ENCODE measurements at regions not wholly inside any gene's neighbourhood (a gene's known extent, or its start where the extent isn't known, plus 50 kb on each side); places are given as distances from the start of the nearest gene placed in this dataset.
A peak's percentile ranks its signal among the peaks of the same experiment; 100 is the strongest.

DNA sequence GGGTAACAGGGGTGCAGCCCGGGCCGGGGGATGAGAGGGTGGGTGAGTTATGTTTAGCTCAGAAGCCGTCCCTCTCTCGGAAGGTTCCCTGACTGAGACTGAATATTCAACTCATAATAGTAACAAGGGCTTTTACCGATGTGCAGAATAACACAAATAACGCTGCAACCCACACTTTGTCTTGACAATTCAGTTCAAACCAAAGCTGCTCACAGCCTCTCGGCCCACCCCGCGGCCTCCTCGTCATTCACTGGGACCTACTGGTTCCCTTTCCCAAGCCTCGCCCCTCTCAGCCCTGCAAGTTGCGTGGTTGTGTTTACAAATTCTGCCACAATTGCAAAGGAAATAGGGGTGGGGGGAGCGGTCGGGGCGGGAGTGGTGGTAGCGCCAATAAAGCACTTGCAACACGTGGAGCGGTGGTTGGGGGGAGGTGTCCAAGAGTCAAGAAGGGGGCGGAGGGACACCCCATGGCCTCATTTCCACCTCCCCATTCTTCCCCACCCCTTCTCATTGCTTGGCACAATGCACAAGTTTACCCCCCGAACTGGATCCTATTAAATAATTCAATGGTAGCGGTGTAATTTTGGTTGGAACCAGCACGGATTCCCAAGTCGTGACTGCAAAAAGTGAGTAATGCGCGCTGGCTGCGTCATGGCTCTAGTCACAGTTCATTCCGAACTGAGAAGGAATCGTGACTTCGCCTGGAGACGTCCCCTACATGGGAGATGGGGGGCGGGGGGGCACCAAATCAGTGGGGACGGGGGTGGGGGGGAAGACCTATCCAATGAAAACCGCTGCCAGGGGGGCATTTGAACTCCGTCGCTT lies 102.0 kb upstream of the HSD17B12 start:
- DNase-seq (ENCODE audit: low read depth in 1 of 2, low spot score in 1 of 2), result no peak
- TF ChIP-seq JUND (IDR thresholded peaks at IDR 0.05; ENCODE audit: low read depth), result no peak
- in situ Hi-C loops (cut with HindIII; ENCODE audit: low pct_unique_long_range_greater_than_20kb, low sequenced_read_pairs), result no loop called here

DNA sequence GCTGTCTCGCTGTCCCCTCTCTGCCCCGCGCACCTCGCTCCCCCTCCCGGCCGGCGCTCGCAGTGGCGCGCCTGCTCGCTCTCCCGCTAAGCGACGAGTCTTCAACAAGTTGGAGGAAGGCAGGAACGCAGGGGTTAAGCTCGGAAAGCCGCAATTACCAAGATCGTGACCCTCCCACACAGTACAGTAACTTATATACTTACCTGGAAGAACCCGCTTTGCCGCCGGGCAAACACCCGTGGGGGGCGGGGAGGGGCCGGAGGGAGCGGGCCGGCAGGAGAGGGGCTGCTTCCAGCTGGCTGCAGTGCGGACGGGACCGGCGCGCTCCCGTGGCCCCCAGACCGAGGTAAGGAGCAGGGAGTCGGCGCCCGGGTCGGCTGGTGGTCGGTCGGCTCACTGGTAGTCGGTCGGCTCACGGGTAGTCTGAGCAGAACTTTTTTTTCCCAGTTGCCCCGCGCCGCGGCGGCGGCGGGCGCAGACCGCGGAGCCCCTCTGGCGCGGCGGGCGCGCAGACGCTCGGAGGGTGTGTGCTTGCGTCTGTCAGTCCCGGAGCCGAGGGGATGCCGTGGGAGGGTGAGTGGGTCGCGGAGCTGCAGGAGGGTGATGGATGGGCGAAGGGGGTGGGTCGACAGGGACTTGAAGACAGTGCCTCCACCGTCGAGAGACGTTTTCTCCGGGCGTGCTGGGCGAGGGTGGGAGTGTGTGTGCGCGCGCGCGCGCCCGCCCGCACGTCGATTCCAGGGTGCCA lies 101.2 kb upstream of the HSD17B12 start:
- in situ Hi-C loops (cut with HindIII; ENCODE audit: low pct_unique_long_range_greater_than_20kb, low sequenced_read_pairs), result no loop called here
- no peak for TF ChIP-seq JUND (IDR thresholded peaks at IDR 0.05; ENCODE audit: low read depth)
- DNase-seq (ENCODE audit: low read depth in 1 of 2, low spot score in 1 of 2), result peak; percentile 59 to 67

DNA sequence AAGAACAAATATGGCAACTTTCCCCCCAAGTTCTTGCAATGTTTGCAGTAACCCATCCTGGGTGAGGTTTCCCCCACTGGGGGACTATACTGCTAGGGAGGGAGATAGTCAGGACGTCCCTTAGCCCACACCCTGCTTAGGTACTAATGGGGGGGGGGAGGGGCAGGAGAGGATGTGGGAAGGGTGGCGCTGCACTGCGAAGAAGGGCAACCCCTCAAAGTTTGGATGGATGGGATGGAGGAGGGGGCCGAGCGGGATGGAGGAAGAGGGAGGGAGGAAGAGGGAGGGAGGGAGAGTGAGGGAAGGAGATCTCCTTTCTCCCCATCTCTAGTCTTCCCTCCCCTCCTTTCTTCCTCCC lies 100.6 kb upstream of the HSD17B12 start:
- DNase-seq (ENCODE audit: low read depth in 1 of 2, low spot score in 1 of 2), result no peak
- no peak for TF ChIP-seq JUND (IDR thresholded peaks at IDR 0.05; ENCODE audit: low read depth)
- in situ Hi-C loops (cut with HindIII; ENCODE audit: low pct_unique_long_range_greater_than_20kb, low sequenced_read_pairs), result no loop called here

DNA sequence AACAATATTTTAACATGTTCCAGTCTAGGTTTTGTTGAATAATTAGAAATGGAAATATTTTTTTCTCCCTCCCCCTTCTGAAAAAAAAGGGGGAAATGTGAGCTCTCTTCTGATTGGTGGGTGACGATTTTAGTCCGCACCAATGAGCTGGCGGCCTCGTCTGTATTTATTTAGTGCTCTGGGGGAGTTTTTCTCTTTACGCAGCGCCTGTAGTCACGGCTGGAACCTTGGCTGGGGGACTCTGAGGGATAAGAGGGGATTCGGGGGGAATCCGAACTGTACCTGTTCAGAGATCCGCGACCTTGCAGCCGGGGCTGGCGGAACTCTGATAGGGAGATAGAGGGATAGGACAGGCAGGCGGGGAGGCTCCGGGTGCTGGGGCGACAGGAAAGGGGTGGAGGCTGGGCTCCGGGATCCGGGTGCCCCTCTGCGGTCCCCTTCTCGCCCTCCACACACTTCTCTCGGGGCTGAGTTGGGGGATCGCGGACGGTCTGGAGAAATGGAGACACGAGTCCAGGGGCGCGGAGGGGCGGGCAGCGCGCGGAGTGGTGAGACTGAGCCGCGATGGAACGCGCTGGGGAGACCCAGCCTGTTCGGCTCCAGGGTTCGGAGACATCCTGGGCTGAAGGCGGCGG lies 99.7 kb upstream of the HSD17B12 start:
- no peak for TF ChIP-seq JUND (IDR thresholded peaks at IDR 0.05; ENCODE audit: low read depth)
- no peak for DNase-seq (ENCODE audit: low read depth in 1 of 2, low spot score in 1 of 2)
- in situ Hi-C loops (cut with HindIII; ENCODE audit: low pct_unique_long_range_greater_than_20kb, low sequenced_read_pairs), result no loop called here

DNA sequence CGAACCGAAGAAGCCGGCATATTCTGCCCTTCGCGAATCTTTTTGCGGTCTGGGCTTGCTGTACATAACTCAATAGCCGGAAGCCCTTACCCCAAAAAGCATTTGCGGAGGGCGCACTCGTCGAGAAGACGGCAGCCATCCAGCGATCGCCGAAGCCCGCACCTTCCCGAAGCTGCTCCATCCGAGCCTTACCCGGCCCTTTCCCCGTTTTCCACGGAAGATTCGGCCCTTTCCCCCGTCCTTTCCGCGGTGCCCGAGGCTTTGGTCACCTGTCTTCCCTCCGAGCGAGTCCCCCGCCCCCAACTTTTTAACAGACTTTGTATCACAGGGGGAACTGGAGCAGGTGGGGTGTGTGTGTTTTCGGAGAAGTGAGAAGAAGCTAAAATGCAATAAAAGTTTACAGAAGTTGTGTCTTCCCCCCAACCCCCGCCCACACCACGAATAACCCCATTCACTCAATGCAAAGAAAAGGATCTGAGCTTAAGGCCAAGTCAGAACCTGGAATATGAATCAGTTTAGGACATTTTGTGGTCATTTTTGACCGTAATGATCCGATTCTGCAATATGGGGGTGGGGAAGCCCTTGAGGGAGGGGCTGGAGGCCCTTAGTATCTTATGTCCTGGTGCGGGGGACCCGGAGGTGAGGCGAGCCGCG lies 99.0 kb upstream of the HSD17B12 start:
- no peak for DNase-seq (ENCODE audit: low read depth in 1 of 2, low spot score in 1 of 2)
- in situ Hi-C loops (cut with HindIII; ENCODE audit: low pct_unique_long_range_greater_than_20kb, low sequenced_read_pairs), result no loop called here
- no peak for TF ChIP-seq JUND (IDR thresholded peaks at IDR 0.05; ENCODE audit: low read depth)

DNA sequence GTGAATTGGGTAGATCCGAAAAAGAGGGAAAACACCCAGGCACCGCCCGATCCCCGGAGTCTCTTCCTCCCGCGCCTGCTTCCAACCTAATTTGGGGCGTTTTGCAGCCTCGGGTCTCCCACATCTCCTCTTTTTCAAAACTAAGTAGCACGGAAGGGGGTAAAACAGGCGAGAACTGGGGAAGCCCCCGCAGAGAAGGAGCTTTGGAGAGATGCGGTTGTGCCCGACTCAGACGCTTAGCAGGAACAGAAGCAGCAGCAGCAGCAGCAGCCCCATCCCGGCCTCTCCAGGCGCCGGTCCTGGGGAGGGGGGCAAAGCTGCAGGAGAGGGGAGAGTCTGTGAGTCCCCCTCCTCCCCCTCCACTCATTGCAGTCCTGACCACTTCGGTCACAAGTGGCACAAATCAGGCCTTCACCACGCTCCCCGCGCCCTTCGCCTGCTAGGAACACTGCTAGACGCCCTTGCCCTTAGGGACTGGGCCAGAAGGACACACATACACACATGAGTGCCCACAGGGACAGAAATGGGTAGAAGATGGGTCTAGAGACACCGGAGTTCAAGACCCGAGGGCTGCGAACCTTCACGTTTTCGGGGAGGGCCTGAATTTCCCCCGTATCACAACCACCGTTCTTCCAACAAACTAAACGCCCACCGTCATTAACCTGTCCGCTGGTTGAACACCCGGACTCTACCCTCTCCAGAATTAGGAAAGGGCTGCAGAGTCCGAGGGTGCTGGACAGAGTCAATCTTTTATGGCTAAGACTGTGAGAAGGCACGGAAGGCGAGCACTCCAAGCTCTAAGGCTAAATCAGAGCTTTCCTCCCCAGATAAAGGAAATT lies 98.3 kb upstream of the HSD17B12 start:
- in situ Hi-C loops (cut with HindIII; ENCODE audit: low pct_unique_long_range_greater_than_20kb, low sequenced_read_pairs), result no loop called here
- DNase-seq (ENCODE audit: low read depth in 1 of 2, low spot score in 1 of 2), result no peak
- TF ChIP-seq JUND (IDR thresholded peaks at IDR 0.05; ENCODE audit: low read depth), result no peak

DNA sequence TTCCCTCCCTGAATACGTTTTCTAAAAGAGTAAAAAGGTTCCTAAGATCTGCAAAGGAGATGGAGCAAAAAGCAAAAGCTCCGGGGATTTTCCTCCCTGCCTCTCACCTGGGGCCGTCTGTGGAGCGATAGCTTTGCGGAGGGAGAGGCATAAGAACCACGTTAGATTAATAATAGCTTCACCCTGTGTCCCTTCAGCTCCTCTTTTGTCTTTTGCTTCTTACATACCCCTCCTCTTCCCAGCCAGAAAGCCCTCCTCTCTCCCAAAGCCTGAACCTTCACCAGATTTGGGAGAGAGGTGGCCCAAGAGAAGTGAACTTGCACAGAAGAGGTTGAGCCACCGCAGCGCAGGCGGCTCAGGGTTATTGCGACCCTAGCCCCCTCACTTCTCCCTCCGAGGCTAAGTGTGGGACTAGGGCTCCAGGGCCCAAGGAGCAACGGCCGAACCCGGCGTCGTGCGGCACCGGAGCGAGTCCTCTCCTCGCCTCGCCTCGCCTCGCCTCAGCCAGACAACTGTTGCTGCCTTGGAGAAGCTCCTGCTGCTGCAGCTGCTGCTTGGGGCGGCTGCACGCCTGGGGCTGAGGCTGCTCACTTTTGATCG lies 97.6 kb upstream of the HSD17B12 start:
- in situ Hi-C loops (cut with HindIII; ENCODE audit: low pct_unique_long_range_greater_than_20kb, low sequenced_read_pairs), result no loop called here
- TF ChIP-seq JUND (IDR thresholded peaks at IDR 0.05; ENCODE audit: low read depth), result no peak
- DNase-seq (ENCODE audit: low read depth in 1 of 2, low spot score in 1 of 2), result no peak

DNA sequence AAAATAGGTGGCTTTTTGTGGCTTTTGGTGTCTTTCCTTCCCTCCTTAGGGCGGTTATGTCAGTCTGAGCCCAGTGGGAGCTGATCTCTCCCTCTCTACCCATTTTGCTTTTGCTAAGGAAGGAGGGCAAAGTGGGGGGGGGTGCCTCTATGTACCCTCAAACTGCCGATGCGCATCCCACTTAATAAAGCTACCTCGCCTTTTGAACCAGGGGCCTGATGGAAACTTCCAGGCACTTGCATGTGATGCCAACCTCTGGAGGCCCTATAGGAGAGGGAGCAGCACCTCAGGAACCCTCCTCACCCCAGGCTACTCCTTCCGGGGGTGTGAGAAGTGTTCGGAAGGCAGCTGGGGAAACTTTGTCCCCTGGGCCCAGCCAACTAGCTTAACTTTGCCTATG lies 97.0 kb upstream of the HSD17B12 start:
- no peak for TF ChIP-seq JUND (IDR thresholded peaks at IDR 0.05; ENCODE audit: low read depth)
- in situ Hi-C loops (cut with HindIII; ENCODE audit: low pct_unique_long_range_greater_than_20kb, low sequenced_read_pairs), result no loop called here
- no peak for DNase-seq (ENCODE audit: low read depth in 1 of 2, low spot score in 1 of 2)

DNA sequence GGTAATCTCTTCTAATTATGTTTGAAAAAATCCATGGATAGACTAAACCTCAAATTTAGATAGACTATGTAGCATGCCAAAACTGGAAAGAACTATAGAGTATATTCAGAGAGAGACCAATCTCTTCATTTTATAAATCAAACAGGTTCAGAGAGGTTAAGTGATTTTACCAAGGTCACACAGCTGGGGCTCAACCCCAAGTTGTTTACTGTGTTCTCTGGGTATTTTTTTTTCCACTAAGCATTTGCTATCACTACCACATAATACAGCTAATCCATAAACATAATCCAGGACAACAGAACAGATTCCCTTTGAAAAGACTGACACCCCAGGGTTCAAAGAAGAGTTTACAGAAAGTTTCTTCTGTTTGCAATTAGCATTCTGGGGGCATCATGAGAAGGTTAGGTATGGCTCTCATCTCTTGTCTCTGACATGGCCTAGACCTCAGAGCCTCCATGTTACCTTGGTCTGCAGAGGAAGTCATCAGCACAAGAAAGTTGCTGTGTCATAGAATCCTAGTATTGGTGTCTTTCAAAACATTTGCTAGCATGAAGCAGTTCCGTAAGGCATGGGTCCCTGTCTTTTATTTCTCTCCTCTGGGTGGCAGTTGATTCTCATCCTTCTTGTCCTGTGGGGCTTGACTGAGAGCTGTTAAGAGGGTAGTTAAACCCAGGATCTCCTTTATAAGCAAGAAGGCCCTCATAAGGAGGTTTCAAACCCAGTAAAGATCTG lies 94.5 kb upstream of the HSD17B12 start:
- in situ Hi-C loops (cut with HindIII; ENCODE audit: low pct_unique_long_range_greater_than_20kb, low sequenced_read_pairs), result no loop called here

DNA sequence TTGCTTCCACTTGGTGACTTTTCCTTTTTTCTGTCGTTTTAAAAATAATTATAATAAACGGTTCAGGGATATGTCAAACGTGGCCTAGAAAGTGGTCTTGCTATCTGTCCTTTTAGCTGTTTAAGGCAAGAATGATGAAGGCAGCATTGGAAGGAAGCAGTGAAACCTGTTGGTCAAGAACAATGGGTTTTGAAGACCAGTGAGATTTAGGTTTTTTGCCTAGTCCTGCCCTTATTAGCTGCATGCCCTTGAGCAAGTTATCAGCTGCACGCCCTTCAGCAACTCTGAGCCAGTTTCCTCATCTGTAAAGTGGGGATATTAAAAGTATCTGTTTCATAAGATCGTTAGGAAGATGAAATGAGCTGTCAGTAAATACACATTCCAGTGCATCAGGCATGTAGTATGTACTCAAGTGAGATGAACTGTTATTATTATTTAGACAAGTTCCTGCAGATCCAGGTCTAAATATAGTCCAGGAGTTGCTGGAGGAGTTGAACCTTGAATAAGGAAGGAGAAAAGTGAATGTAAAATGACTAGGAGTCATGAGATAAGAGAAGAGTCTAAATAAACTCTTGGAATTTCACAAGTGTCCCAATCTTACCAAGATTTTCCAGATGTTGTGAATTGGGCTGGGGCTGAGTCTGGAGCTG lies 90.8 kb upstream of the HSD17B12 start:
- in situ Hi-C loops (cut with HindIII; ENCODE audit: low pct_unique_long_range_greater_than_20kb, low sequenced_read_pairs), result no loop called here
- no peak for TF ChIP-seq JUND (IDR thresholded peaks at IDR 0.05; ENCODE audit: low read depth)
- DNase-seq (ENCODE audit: low read depth in 1 of 2, low spot score in 1 of 2), result peak in 1 of 2 experiments; percentile 29

More for the DNA sequence above, 94.5 kb upstream of the HSD17B12 start:
- no peak for TF ChIP-seq JUND (IDR thresholded peaks at IDR 0.05; ENCODE audit: low read depth)
- peak in 1 of 2 experiments; percentile 23 for DNase-seq (ENCODE audit: low read depth in 1 of 2, low spot score in 1 of 2)
